Mesenteric fat pad (tissue), 1 donor: ENCODE measurements at regions not wholly inside any gene's neighbourhood (a gene's known extent, or its start where the extent isn't known, plus 50 kb on each side); places are given as distances from the start of the nearest gene placed in this dataset.

ENCODE experiments used
- DNase-seq: peaks from one replicate; pipeline ENCODE4 v3.0.0-alpha.2; 2020; ENCODE audit warnings: low spot score
- donor health status: DM: yes; HTN: yes; CAD: no.

GRCh38 chr4:89434364-89434988 lies 126.9 kb upstream of the GPRIN3 start:
- no peak for DNase-seq

DNA sequence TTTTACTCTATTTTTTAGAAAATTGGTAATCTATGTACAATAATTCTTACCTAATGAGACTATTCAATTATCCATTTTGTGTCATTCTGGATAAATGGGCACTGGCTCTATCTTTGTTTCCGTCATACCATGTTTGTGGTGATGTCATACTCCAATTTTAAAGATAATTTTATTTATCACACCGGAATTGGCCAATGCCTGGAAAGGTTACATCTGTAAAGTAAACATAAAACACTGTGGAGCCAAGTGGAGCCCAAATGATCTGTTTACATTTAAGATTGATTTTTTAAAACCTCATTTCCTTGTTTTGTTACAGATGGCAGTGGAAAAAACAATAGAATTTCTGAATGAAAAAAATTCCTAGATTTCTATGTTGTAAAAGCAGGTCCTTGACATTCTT lies 120.2 kb upstream of the GPRIN3 start:
- DNase-seq: no peak

DNA sequence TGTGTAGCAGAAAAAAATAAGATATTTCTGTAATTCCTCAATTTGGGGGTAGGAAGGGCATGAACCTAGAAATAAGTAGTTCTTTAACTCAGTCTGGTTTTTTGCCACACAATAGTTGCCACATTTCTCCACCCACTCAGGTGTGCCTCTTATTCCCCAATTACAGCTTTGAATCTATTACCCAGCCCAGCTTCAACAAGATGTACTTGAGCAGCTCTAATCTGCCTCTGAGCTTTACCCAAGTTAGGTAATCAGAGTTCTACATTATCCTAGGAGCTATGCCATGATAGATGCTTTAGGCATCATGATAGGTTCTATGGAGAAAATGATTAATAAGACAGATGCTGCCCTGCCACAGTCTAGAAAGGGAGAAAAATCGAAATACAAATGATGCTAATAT lies 117.4 kb upstream of the GPRIN3 start:
- no peak for DNase-seq

- DNase-seq: no peak
These were observed 114.9 kb upstream of the GPRIN3 start for GRCh38 chr4:89422441-89422990.

DNA sequence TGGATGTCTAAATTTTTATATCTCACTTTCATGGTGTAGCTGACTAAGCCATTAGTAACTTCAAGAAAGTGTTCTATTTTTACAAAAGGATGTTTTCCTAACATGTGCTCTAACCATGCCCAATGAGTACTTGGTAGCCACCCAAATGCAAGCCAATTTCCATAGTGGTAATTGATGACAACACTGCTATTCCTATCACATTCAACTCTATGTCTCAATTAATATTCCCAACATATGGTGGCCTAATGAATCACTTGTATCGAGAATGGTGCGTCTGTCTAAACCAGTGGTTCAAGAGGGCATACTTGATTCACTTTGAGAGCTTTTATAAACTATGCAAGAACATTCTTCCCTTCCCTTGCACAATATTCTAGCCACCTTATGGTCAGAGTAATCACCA lies 112.9 kb upstream of the GPRIN3 start:
- no peak for DNase-seq

GRCh38 chr4:89419111-89419695 lies 111.6 kb upstream of the GPRIN3 start:
- DNase-seq: no peak

- no peak for DNase-seq
These were observed 109.4 kb upstream of the GPRIN3 start for GRCh38 chr4:89416960-89417359.

- no peak for DNase-seq
These were observed 105.9 kb upstream of the GPRIN3 start for GRCh38 chr4:89413518-89413917.

- DNase-seq: no peak
These were observed 104.1 kb upstream of the GPRIN3 start for GRCh38 chr4:89411539-89412309.

- DNase-seq: no peak
These were observed 103.1 kb upstream of the GPRIN3 start for GRCh38 chr4:89410687-89411086.

GRCh38 chr4:89404530-89404929 lies 96.9 kb upstream of the GPRIN3 start:
- no peak for DNase-seq

GRCh38 chr4:89403826-89404225 lies 96.2 kb upstream of the GPRIN3 start:
- no peak for DNase-seq

DNA sequence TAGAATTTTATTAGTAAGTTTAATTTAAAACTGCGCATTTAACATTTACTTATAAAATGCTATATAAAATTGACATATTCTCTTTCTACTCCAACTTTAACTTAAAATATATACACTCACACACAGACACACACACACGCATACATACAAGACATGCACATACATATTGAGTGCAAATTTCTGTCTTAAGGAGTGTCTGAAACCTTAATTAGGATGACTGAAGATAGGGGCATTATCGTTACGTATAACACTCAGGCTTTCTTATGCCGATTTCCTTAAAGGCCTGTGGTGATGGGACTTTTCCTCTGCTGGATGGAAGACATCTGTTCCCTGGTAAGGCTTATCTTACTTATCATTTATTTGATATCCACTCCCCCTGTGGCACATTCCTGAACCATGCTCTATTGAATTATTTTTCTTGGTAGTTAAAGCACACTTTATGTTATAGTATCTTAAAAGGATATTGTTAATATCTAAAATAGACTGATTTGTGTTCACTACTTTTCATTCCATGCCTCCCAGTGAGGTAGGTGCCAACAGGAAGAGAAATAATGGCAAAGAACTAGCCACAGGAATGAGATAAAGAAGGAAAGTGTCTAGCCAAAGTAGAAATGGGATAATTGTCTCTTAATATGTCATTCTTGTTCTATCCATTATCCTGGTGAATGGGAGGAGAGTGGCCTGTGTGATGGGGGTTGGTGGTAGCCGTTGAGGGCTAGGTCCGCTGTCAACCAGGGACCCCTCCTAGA lies 92.9 kb upstream of the GPRIN3 start:
- no peak for DNase-seq

DNA sequence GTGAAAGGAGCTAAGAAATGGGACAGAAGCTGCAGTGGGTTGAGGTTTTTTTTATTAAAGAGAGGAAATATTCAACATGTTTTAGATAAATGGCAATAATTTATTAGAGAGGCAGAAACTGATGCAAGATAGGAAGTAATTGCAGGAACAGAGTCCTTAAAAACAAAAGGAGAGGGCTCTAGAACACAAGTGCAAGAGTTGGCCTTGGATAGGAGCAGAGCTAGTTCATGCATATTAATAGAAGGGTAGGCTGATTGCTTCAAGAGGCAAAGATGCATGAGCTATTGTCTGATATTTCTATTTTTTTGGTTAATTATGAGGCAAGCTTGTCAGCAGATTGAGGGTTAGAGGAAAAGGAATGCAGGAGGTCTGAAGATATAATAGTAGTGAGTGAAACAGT lies 91.0 kb upstream of the GPRIN3 start:
- DNase-seq: no peak

DNA sequence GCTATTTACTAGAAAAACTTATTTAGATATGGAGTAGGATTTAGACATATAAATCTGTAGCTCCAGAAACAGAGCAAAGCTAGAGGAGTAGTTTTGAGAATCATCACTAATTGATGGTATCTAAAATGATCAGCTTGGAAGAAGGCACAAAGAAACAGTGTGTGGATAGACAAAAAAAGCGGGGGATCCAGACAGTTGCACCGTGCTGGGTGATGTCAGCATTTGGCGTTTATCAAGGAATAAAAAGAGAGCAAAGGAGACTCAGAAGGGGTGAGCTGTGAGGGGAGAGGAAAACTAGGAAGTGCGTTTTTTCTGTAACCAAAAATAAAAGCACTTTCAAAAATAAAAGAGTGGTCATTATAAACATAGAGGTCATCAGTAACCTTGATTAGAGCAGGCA lies 90.5 kb upstream of the GPRIN3 start:
- no peak for DNase-seq

DNA sequence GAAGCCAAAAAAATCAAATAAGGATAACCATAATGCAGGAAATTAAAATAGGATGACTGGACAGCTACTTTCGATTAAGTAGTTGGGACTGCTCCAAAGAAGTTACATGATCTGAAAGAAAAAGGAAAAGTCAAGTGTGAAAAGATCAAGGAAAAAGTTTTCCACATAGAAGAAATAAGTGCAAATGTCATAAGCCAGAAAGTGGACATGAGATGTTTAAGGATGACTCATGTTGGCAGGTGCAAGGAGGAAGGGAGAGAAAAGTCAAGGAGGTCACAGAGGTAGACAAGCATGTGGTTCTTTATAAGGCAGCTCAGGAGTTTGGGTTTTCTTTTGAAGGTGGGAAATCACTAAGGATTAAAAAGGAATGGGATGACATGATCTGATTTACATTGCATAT lies 89.8 kb upstream of the GPRIN3 start:
- no peak for DNase-seq

- no peak for DNase-seq
These were observed 74.8 kb upstream of the GPRIN3 start for GRCh38 chr4:89382439-89382838.

DNA sequence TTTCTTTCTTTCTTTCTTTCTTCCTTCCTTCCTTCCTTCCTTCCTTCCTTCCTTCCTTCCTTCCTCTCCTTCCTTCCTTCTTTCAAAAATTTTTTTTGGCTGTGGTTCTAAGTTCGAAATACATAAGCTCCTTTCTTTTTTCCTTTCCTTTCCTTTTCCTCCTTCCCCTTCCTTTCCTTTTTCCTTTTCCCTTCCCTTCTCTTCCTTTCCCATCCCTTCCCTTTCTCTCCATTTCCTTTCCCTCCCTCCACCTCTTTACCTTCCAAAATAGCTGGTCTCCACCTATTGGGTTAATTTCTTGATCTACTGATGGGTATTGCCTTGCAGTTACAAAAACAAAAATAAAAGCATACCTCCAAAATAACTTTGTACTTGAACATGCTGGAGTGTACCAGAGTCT lies 73.4 kb upstream of the GPRIN3 start:
- DNase-seq: no peak

DNA sequence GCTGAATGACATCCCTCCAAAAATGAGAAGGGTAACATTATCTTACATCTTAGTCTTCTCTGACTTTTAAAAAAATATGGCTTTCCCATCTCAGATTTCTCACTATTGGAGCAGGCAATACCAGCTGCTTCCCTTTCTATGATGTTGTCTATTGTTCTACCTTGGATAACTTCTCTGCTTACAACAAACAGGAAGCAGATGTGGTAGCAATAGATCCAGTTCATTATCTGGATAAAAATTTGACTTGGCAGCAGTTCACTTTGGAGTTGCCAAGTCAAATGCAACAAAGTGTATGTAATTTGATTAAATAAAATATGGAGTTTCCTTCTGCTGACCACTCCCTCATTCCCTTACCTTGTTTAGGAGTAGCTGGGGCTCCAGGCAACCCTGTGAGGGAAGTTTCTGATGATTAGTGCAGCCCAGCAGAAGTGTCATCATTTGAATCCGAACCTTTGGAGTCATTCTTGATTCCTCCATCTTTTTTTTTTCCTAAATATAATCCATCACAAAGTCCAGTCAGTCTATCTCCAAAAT lies 72.0 kb upstream of the GPRIN3 start:
- DNase-seq: no peak

- DNase-seq: no peak
These were observed 65.8 kb upstream of the GPRIN3 start for GRCh38 chr4:89373394-89373793.

DNA sequence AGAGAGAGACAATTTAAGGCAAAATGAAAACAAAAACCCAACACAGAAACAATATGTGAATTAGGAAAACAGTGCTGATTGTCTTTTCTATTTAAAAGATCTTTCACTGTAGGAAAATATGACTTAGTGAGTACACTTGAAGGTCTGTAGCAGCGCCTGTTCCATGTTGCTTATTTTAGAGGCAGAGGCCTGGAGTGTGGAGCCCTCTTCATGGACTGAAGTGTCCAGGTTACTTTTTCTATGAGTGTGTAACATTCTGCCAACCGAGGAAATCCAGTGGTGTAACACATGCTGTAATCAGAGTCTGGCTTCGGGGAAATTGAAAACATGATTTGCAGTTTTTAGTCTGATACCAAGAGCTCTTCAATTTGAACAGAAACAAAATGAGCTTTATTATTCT lies 64.0 kb upstream of the GPRIN3 start:
- DNase-seq: no peak

DNA sequence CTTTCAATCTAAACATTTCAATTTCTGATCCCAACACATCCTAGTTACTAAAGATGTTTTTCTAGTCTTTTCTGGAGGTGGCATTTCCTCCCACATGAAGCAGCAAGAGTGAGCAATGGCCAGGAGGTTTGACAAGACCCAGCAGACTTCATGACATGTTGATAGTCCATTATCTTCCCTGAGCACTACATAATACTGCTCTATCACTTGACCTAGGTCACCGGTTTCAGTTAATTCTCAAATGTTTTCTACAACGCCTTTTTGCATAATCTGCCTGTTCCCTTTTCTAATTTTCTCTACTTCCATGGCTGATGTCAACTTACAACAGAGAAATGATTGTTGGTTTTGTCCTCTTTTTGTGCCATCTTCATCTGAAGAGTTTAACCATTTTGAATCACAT lies 62.0 kb upstream of the GPRIN3 start:
- DNase-seq: no peak
